T-helper 9 cell (primary cell): ENCODE measurements at regions not wholly inside any gene's neighbourhood (a gene's known extent, or its start where the extent isn't known, plus 50 kb on each side); places are given as distances from the start of the nearest gene placed in this dataset.

Experiments
- DNase-seq: peaks from one replicate; pipeline ENCODE4 v3.0.0-alpha.2; 2020

- DNase-seq: no peak
These were observed 618.0 kb upstream of the ZEB2 start for GRCh38 chr2:145137901-145138300.

GRCh38 chr2:145137211-145137610, 617.3 kb upstream of the ZEB2 start:
- DNase-seq: no peak

- DNase-seq: no peak
These were observed 616.8 kb upstream of the ZEB2 start for GRCh38 chr2:145136702-145137101.

- no peak for DNase-seq
These were observed 606.2 kb upstream of the ZEB2 start for GRCh38 chr2:145126146-145126545.

GRCh38 chr2:145124085-145124484, 604.2 kb upstream of the ZEB2 start:
- DNase-seq: no peak

- no peak for DNase-seq
These were observed 603.7 kb upstream of the ZEB2 start for GRCh38 chr2:145123606-145124005.

- no peak for DNase-seq
These were observed 599.3 kb upstream of the ZEB2 start for GRCh38 chr2:145119225-145119624.

GRCh38 chr2:145116834-145117725, 597.2 kb upstream of the ZEB2 start:
- no peak for DNase-seq

- no peak for DNase-seq
These were observed 596.1 kb upstream of the ZEB2 start for GRCh38 chr2:145116056-145116455.

- DNase-seq: no peak
These were observed 594.8 kb upstream of the ZEB2 start for GRCh38 chr2:145114726-145115125.

GRCh38 chr2:145112467-145112866, 592.5 kb upstream of the ZEB2 start:
- no peak for DNase-seq

- no peak for DNase-seq
These were observed 590.9 kb upstream of the ZEB2 start for GRCh38 chr2:145110668-145111356.

- DNase-seq: no peak
These were observed 589.2 kb upstream of the ZEB2 start for GRCh38 chr2:145108959-145109710.

- no peak for DNase-seq
These were observed 588.5 kb upstream of the ZEB2 start for GRCh38 chr2:145108361-145108778.

- DNase-seq: no peak
These were observed 586.4 kb upstream of the ZEB2 start for GRCh38 chr2:145106293-145106692.

- no peak for DNase-seq
These were observed 582.8 kb upstream of the ZEB2 start for GRCh38 chr2:145102706-145103105.

GRCh38 chr2:145100301-145100700, 580.4 kb upstream of the ZEB2 start:
- DNase-seq: no peak

GRCh38 chr2:145096582-145096981, 576.7 kb upstream of the ZEB2 start:
- DNase-seq: no peak

- DNase-seq: no peak
These were observed 575.9 kb upstream of the ZEB2 start for GRCh38 chr2:145095641-145096435.

- DNase-seq: no peak
These were observed 574.5 kb upstream of the ZEB2 start for GRCh38 chr2:145094370-145094769.

- DNase-seq: no peak
These were observed 572.0 kb upstream of the ZEB2 start for GRCh38 chr2:145091967-145092366.
